NCI-H1092 treated with DMSO at 0.1 percent for 48 hours (cell line): ENCODE measurements at regions not wholly inside any gene's neighbourhood (a gene's known extent, or its start where the extent isn't known, plus 50 kb on each side); places are given as distances from the start of the nearest gene placed in this dataset.
A peak's percentile ranks its signal among the peaks of the same experiment; 100 is the strongest.

ENCODE experiments used
- DNase-seq: peaks from one replicate; lab custom pipeline; 2025; lab: John Stamatoyannopoulos, UW

- DNase-seq = no peak
These were observed 136.6 kb downstream of the ANKRD60 start for GRCh38 chr20:58091810-58092209.

DNA sequence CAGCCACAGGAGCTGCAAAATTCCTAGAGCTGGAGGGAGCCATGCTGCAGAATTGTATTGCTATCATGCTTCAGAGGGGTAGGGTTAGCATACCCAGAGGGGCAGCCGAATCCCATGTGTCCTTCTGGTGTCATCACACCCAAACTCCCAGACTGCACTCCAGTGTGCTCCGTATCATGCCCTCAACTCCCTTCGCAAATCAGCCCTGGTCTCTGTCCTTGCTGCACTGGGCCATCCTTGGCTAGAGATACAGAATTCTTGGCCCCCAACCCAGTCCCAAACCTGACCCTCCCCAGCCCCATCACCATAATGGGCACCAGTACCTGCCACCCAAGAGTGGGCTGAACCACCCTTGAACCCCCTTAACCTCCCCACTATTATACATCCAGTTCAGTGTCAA, 138.3 kb downstream of the ANKRD60 start:
- DNase-seq = no peak

- no peak for DNase-seq
These were observed 139.8 kb downstream of the ANKRD60 start for GRCh38 chr20:58088625-58089024.

- DNase-seq = no peak
These were observed 140.3 kb downstream of the ANKRD60 start for GRCh38 chr20:58088105-58088504.

DNA sequence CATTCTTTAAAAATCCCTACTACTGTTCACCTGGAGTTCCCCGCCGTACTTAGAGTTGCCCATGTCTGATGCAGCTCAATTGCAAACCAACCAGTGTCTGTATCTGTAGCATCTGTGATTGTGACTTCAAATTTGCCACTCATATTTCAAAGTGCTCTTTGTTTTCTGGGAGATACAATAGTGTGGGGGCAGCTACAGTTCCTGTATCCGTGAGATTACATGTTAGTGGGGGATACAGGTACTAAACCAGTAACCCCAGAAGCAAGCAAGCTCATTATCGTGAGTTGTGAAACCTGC, 140.9 kb downstream of the ANKRD60 start:
- DNase-seq = no peak

DNA sequence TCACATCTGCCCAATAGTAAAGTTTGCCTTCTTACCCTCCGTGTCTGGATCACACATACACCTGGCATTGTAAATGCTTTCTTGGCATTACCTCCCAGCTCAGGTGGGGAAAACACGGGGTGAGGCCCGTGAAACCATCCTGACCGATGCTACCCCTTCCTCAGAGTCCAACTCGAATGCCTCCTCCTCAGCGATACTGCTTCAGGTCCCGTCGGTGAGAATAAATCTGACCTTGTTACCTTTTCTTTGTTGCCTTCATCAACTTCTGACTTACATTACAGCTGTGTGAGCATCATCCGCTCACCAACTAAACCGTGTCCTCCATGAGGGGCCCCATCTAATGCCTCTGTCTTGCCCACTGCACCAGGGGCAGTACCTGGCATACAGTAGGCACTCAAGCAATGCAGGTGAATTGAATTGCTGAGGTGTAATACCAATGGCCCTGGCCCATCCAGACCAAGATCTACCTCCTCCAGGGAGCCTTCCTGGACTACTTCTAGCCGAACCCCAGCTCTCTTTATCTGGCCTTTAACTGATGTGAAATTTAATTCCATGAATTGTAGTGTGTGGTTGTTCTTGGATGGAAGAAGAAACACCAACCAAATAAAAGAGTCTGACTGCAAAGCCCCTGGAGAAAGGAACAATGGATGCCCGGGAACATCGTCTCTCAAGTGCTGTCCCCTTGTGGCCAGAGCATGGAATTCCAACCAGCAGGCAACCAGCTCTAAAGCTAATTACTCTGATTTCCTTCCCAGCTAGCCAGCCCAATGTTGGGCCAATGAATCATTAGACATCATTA, 141.5 kb downstream of the ANKRD60 start:
- DNase-seq = peak; percentile 1

DNA sequence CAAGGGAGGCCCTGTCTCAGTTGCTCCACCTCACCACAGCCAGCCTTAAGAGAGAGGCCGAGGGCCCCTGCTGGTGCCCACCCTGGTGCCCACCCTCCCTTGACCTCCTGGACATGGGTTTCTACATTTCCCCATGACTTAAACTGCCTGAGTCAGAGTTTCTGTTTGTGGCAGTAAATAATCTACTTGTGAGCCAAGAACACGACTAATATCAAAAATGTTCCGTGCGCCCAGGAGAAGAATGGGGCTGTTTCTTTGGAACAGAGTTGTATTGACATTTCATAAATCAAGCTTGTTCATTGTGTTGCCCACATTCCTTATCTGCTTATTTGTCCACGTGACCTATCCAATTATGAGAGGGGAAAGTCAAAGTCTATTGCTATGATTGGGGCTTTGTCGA, 143.5 kb downstream of the ANKRD60 start:
- no peak for DNase-seq

DNA sequence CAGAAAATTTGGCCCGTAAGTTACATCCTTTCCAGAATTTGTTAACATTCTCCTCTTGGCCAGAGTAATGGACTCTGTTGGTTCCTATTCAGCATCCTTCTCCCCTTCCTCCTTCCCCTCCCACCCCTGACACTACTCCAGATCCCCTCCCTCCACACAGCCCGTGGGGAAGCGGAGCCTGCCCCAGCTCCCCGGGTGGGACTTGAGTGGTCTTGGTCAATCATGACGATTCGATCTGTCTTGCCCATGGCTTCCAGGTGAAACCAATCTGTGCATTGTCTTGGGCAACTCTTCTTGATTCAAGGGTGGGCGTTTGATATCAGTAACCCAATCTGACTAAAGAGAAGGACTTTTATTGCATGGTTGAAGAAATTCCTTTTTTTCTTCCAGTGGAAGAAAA, 143.9 kb downstream of the ANKRD60 start:
- no peak for DNase-seq

DNA sequence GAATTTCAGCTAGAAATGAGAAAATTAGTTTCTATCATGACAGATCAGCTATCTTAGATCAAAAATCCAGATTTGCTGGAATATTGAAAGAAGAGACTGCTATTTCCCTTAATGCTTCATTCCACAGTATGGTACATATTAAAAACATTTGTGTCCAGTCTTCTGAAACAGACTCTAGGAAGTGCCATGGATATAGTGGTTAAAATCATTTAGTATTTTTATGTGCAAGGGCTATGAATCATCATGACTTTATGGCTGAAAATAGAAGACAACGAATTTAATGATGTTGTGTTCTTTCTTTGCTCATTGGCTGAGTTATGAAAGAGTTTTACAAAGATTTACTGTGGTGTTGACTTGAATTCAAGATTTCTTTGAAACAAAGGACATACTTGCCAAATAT, 146.6 kb downstream of the ANKRD60 start:
- no peak for DNase-seq

- DNase-seq = no peak
These were observed 149.5 kb downstream of the ANKRD60 start for GRCh38 chr20:58078741-58079522.

DNA sequence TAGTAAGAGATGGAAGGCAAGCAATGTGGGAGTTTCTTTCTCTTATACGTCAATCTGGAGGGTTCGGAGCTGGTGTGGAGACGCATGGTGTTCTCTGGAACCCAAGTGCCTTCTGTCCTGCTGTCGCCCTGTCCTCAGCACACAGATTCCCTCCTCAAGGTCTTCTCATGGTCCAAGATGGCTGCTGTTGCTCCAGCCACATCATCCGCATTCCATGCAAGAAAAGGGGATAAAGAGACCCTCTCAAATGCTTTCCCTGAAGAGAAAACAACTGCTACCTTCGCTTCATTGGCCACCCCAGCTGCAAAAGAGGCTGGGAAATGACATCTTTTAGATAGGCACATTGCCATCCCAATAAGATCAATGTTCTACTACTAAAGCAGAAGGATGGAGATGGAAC, 151.2 kb downstream of the ANKRD60 start:
- DNase-seq = no peak

DNA sequence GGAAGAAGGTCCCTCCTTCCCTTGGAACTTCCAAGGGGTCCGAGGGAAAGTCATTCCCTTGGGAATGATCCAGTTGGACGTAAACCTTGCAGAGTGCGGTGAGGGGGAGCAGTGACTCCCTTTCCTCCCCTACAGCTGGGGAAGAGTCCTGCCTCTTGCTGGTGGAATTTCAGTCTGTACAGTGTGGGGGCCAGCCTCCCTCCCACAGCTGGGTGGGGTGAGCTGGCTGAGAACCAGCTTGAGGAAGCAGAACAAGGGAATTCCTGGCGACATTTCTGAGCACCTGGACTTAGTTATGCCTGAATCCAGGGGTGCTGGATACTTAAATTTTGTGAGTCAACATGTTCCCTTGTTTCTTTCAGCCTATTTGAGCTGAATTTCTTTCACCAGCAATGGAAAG, 152.0 kb downstream of the ANKRD60 start:
- DNase-seq = no peak

DNA sequence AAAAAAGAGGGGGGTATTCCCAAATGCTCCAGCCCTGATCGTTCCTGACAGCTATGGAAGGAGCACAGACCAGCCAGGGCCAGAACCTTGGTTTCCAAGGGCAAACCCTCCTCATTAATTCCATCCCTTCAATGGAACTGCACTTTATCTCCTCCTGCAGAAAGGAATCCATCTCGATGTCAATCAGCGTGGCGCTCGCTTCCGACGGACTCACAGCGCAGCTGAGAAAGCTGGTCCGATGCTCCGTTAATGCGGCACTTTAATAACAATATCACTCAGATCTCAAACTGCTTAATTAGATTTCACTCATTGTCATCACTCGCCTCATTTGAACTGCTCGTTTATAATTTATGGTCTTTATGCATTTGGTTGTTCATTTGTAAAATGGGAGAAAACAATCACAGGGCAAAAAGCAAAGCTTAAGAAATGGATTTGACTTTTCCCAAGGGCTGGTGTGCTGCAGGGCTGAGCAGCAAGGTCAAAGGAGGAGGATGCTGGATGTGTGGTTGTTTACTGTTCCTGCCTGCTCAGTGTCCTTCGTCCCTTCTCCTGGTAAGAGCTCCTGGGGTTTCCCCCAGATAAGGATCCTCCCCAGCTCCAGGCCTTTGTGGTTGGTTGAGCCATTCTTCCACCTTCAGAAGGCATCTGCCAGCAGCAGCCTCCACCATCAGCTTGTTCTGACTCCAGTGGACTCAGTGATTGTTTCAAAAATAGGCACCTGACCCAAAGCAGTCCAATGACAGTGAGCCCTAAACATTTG, 152.7 kb downstream of the ANKRD60 start:
- DNase-seq = no peak

- no peak for DNase-seq
These were observed 154.3 kb downstream of the ANKRD60 start for GRCh38 chr20:58073945-58074856.

DNA sequence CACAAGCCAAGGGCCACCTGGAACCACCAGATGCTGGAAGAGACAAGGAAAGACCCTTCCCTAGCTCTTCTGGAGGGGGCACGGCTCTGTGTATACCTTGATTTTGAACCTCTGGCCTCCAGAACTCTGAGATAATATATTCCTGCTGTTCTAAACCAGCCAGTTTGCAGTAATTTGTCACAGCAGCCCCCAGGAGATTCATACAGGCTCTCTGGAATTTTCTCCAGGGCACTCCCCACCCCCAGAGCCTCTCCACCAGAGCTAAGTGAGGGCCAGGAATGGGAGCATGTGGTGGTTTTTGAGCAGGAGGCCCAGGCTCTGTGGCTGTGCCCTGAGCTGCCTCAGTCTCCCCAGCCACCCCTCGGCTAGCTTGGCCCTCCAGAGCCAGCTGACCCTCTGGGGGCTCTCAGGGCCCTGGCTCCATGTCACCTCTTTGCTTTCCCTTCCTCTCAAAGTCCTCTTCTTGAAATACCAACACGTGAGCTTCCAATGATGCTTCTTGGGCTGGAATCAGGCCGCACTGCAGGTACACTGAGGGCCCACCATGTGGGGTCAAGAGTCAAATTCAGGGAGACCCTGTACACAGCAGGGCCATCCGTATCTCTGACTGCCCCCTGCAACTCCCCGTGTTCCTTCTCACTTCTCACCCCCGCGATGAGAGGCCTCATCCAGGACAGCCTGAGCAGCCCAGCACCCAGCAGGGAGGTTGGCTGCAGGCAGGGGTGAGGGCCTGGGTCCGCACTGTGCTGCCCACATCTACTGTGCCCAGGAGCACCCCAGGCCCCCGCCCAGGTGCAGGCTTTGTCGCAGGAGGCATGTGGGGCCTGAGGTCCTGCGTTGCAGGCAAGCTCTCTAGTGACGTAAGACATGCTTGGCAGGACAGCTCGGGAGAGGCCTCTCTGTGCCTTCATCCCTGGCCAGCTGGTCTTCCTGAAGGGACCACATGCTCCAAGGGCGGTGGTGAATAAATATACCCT, 155.5 kb downstream of the ANKRD60 start:
- no peak for DNase-seq

DNA sequence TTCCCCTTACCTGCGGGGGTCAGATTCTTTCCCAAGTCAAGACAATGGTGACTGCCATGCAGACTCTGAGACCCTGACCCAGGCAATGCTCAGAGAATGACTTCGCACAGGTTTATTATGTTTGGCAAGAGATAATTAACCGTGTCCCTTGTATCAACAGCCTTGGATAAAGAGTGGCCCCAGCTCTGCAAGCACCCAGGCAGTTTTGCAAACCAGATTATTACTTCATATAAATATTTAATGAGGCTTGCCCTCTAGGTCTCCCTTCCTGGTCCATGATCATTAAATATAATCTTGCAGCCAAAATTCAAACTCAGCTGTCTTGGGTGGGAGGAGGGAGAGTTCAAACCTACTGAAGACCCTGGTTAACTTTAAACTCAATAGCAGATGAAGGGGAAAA, 156.5 kb downstream of the ANKRD60 start:
- no peak for DNase-seq

DNA sequence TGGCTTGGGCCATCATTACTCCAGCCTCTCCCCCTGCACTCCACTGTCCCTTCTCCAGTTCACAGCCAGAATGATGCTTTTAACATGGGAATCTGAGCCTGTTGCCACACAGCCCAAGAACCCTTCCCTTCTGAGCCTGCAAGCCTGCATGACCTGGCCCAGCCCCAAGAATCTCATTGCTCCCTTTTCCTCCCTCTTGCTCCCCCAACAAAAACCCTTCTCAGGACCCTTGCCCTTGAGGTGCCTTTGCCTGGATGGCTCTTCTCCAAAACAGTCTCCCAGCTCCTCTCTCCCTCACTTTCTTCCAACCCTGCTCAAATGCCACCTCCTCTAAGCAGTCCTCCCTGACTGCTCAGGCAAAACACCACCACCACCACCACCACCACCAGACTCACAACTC, 157.2 kb downstream of the ANKRD60 start:
- no peak for DNase-seq

DNA sequence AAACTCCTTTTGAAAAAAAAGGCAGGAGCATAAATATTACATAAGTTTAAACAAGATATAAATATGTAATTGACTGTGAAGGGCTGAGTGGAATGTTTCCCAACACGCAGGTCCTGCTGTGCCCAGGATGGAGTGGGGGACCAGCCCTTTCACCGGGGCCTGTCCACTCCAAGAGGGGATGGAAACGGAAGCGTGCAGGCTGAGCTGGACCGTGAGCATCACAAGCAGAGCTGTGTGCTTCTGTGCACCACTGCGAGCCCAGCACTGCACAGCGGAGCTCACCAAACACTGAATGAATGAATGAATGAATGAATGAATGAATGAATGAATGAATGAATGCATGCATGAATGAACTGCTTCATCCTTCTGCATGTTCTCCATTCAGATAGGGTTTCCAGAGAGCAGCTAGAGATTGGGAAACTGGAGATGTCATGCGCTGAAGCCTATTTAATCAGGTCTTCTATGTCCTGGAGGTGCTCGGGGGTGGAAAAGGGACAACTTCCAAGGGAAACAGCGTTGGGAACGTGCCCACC, 157.7 kb downstream of the ANKRD60 start:
- DNase-seq = no peak

DNA sequence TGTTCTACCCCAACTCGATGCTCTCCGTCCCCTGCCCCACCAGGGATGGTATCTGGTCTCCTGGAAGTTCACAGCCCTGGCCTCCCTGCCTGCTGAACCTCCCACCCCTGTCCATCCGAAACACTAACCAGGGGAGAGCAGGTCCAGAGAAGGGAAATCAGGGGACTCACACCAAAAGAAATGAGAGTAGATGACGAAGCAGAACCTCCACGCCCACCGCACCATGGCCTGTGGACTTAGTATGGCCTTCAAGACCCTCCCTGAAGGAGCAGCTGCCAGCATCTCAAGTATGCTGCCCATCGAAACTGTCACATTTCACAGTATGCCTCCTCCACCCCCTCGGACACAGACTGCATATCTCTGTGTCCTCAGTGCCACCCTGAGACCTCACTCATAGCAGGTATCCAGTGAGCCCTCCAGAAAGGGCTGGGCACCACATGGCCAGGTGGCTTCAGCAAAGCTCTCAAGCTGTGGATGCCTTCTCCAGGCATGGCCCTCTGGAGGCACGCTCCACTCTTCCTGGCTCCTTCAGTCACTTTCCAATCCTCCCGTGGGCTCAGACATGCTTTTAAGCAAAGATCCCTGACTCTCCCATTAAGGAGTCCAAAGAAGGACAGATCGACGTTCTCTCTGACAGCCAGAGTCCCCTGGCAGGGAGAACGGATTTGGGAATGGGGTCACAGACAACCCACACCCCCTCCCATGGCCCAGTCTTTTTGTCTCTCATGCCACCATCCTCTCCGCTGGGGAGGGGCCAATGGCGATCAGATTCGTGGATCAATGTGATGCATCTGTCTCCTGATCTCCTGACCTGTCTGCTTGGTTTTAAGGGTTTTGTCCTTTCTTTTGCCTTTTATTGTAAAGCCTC, 158.4 kb downstream of the ANKRD60 start:
- no peak for DNase-seq
